ENCODE measurements at regions not wholly inside any gene's neighbourhood (a gene's known extent, or its start where the extent isn't known, plus 50 kb on each side); places are given as distances from the start of the nearest gene placed in this dataset.

DNA sequence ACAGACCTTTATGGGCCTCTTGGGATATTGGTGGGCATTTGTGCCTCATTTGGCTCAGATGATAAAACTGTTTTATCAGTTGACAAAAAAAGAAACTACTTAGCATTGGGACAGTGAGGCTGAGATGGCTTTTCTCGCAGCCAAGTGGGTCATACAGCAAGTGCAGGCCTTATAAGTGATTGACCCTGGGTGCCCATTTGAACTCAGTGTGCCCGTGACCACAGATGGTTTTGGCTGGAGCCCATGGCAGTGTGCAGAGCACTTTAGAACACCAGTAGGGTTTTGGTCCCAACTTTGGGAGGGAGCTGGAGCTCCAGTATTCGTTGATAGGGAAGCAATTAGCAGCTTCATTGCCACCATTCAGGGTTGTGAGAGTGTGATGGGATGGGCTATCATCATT lies 404.5 kb upstream of the LARGE1 start:
- no peak for DNase-seq (ENCODE audit: low spot score)
- TF ChIP-seq, protein P1, sequence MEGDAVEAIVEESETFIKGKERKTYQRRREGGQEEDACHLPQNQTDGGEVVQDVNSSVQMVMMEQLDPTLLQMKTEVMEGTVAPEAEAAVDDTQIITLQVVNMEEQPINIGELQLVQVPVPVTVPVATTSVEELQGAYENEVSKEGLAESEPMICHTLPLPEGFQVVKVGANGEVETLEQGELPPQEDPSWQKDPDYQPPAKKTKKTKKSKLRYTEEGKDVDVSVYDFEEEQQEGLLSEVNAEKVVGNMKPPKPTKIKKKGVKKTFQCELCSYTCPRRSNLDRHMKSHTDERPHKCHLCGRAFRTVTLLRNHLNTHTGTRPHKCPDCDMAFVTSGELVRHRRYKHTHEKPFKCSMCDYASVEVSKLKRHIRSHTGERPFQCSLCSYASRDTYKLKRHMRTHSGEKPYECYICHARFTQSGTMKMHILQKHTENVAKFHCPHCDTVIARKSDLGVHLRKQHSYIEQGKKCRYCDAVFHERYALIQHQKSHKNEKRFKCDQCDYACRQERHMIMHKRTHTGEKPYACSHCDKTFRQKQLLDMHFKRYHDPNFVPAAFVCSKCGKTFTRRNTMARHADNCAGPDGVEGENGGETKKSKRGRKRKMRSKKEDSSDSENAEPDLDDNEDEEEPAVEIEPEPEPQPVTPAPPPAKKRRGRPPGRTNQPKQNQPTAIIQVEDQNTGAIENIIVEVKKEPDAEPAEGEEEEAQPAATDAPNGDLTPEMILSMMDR (IDR thresholded peaks at IDR 0.05; ENCODE audit: extremely low read depth, missing control alignments): no peak

- TF ChIP-seq, protein P1 (IDR thresholded peaks at IDR 0.05; ENCODE audit: extremely low read depth, missing control alignments): no peak
- DNase-seq (ENCODE audit: low spot score): no peak
Measured at GRCh38 chr22:34326901-34327300, 406.6 kb upstream of the LARGE1 start.

- TF ChIP-seq, protein P1 (IDR thresholded peaks at IDR 0.05; ENCODE audit: extremely low read depth, missing control alignments): no peak
- DNase-seq (ENCODE audit: low spot score): no peak
Measured at GRCh38 chr22:34330432-34330831, 410.2 kb upstream of the LARGE1 start.

DNA sequence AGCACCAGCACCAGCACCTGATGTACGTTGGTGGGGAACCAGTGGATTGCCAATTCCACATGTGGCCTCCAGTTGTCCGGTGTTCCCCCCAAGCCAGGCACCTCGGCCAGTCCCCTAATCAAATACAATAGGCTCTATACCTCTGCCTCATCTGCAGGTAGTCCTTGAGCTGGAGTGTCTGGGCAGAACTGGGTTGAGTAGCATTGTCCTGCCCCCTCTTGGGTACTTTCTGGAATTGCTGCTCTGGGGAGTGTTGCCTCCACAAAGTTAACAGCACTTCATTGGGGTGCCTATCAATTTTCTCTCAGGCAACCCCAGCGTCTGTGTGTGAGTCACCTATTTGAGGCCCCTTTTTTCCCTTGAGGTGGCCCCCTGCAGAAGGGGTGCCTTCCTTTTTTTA lies 413.0 kb upstream of the LARGE1 start:
- TF ChIP-seq, protein P1 (IDR thresholded peaks at IDR 0.05; ENCODE audit: extremely low read depth, missing control alignments): no peak
- no peak for DNase-seq (ENCODE audit: low spot score)

DNA sequence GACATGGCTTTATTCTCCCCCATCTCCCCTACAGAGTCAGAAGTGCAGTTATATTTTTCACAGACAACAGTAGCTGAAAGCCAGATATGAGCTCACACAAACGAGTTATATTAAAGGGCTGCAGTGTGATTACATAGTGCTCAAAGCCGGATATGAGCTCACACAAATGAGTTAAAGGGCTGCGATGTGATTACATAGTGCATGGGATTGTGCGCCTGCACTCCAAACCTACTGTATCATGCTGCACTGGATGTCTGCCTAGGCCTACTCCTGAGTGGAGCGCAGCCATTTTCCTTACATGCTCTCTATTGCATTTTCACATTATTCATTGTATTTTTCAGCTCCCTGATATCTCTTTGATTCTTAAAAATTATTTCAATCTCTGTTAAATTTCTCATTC lies 414.6 kb upstream of the LARGE1 start:
- TF ChIP-seq, protein P1 (IDR thresholded peaks at IDR 0.05; ENCODE audit: extremely low read depth, missing control alignments): no peak
- DNase-seq (ENCODE audit: low spot score): no peak

GRCh38 chr22:34344702-34345101 lies 424.4 kb upstream of the LARGE1 start:
- TF ChIP-seq, protein P1 (IDR thresholded peaks at IDR 0.05; ENCODE audit: extremely low read depth, missing control alignments): no peak
- DNase-seq (ENCODE audit: low spot score): no peak

DNA sequence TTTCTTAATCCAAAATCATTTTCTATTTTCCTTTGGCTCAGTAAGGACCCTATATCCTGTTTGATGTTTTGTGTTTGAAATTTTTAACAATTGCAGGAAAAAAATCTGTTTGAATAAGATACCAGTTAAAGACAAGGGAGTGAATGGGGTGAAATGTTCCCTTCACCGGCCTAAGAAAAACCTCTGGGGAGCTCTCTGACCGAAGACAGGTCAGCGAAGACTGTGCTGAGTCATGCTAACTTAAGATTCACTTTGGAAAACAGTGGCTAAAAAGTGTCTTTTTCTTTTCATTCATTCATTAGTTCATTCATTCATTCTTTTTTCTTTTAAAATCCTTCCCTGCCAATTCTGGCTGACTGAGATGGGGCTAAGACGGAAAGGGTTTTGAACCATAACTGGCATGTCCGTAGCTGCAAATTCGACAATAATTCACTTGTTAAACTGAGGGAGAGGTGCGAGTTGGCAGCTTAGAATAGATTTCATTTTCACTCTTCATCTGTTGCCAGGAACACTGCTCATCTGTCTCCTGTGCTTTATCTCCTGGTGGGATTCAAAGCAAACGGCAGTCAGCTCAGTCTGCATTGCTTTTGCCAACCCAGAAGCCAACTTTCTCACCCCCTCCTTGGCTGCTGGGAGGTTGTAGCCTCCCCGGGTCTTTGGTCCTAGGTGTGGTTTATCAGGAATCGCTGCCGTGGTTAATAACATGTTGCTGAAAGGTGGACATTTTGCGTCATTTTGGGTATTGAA lies 434.0 kb upstream of the LARGE1 start:
- no peak for DNase-seq (ENCODE audit: low spot score)
- TF ChIP-seq, protein P1 (IDR thresholded peaks at IDR 0.05; ENCODE audit: extremely low read depth, missing control alignments): no peak

Data from GM20000 (cell line).